ENCODE measurements at regions not wholly inside any gene's neighbourhood (a gene's known extent, or its start where the extent isn't known, plus 50 kb on each side); places are given as distances from the start of the nearest gene placed in this dataset.

DNA sequence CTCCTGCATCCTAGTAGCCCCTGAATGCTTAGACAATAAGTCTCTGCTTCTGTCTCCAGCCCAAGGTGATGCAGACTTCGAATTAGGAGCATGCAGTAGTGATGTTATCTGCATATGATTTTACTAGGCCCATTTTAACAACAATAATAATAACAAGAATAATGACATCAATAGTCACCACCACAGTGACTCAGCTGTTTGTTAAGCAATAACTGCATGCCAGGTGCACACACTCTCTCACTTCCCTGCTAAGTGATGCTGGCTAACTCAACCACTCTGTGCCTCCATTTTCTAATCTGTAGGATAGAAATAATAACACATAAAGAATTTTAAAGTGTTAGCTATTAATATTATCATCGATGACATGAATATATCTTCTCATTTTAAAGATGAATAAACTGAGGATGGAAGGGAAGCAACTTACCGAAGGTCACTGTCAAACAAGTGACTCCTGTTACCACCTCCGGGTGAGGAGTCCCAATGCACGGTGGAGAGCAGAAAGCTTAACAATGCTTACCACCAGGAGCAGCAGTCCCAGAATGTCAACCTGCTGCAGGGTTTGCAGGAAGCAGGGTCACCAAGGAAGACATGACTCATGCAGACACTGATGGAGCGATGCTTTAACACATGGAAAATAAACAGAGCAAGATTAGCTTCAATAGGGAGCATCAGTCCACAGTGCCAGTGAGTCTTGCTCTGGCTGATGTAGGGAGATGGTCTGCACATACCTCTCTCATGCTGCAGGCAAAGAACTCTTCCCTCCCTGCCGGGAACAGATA, 290.2 kb downstream of the SPATA17 start:
- peak; percentile 31 for DNase-seq (ENCODE audit: low read depth)
- TF ChIP-seq, protein P1, sequence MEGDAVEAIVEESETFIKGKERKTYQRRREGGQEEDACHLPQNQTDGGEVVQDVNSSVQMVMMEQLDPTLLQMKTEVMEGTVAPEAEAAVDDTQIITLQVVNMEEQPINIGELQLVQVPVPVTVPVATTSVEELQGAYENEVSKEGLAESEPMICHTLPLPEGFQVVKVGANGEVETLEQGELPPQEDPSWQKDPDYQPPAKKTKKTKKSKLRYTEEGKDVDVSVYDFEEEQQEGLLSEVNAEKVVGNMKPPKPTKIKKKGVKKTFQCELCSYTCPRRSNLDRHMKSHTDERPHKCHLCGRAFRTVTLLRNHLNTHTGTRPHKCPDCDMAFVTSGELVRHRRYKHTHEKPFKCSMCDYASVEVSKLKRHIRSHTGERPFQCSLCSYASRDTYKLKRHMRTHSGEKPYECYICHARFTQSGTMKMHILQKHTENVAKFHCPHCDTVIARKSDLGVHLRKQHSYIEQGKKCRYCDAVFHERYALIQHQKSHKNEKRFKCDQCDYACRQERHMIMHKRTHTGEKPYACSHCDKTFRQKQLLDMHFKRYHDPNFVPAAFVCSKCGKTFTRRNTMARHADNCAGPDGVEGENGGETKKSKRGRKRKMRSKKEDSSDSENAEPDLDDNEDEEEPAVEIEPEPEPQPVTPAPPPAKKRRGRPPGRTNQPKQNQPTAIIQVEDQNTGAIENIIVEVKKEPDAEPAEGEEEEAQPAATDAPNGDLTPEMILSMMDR (IDR thresholded peaks at IDR 0.05; ENCODE audit: insufficient read depth, low read depth, low read length, missing control alignments), result no peak
- no peak overlapping the region for H3K4me3 ChIP-seq (ENCODE audit: low read length)

DNA sequence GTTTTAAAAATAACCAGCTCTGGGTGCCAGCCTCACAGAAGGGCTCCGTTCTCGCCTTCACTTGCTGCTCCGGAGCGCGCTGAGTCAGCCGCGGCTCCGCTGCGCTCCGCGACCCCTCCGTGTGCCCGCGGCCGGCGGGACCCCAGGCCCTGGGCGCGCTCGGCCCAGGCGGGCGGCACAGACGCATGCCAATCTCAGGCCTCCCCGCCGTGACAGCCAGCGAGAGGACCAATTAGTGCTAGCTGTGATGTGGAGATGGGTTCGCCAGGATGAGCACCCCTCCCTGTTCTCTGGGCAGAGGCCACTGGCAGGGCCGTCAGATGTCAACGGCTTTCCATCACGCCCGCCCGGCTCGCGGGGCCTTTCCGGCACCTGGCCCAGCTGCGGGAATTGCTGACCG, 293.8 kb downstream of the SPATA17 start:
- no peak for DNase-seq (ENCODE audit: low read depth)
- no peak overlapping the region for H3K4me3 ChIP-seq (ENCODE audit: low read length)
- TF ChIP-seq, protein P1 (IDR thresholded peaks at IDR 0.05; ENCODE audit: insufficient read depth, low read depth, low read length, missing control alignments), result no peak

DNA sequence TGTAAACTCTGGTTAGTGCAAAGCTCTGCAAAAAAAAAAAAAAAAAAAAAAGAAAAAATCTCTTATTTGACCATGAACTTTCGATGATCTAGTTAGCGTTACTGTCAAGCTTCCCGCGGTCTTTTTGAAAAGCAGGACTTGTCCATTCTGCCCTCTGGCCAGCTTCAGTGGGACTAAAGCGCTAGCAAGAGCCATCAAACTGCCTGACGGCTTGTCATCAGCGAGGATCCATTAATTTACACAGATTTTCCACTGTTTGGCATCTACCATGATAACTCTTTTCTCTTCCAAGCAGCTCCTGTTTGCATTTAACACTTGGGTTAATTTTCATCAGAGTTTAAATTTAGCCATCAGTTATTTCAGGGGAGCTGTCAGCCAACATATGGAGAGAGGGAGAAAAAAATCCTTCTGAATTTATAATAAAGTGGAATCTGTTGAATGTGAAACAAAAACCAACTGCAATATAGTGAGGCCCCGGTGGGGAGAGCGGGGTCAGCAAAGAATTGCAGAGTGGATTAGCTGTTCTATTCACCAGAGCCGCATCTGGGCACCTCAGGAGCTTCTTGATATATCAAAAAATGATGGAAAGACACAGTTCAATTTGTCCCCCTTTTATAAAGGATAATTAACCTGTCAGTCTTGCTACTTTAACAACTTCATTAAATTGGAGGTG, 298.2 kb downstream of the SPATA17 start:
- H3K4me3 ChIP-seq (ENCODE audit: low read length), result no peak overlapping the region
- TF ChIP-seq, protein P1 (IDR thresholded peaks at IDR 0.05; ENCODE audit: insufficient read depth, low read depth, low read length, missing control alignments), result no peak
- no peak for DNase-seq (ENCODE audit: low read depth)

DNA sequence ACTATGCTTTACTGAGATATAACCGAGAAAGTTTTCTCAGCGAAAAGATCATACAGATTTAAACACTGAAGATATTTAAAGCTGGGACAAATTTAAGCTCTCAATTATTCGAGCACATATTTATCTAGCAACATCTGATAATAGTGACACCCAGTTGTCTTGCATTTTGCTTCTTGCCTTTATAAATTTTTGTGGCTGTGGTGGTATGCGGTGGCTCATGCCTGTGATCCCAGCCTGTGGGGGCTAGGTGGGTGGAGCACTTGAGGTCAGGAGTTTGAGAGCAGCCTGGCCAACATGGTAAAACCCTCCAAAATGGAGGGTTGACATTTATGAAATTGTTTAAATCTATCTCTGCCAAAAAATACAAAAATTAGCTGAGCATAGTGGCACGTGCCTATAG, 312.2 kb downstream of the SPATA17 start:
- DNase-seq (ENCODE audit: low read depth), result no peak
- TF ChIP-seq, protein P1 (IDR thresholded peaks at IDR 0.05; ENCODE audit: insufficient read depth, low read depth, low read length, missing control alignments), result no peak
- no peak overlapping the region for H3K4me3 ChIP-seq (ENCODE audit: low read length)

DNA sequence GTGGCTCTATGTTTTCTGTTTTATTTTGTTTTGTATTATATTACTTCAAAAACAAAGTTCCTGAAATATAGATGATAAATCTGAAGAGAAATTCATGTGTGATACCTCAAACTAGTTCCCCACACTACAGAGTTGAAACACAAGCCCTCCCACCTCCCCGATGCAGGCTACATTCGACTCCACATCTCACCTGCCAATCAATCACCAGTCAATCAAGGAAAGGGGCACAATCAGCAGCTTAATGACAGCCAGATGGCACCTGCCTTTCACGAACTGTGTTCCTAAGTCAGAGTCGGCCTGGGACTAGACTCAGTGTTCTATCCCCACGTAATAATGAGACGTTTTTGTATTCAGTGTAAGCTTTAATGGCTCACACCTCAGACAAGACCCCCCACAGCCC, 313.4 kb downstream of the SPATA17 start:
- no peak overlapping the region for H3K4me3 ChIP-seq (ENCODE audit: low read length)
- TF ChIP-seq, protein P1 (IDR thresholded peaks at IDR 0.05; ENCODE audit: insufficient read depth, low read depth, low read length, missing control alignments), result no peak
- DNase-seq (ENCODE audit: low read depth), result no peak

DNA sequence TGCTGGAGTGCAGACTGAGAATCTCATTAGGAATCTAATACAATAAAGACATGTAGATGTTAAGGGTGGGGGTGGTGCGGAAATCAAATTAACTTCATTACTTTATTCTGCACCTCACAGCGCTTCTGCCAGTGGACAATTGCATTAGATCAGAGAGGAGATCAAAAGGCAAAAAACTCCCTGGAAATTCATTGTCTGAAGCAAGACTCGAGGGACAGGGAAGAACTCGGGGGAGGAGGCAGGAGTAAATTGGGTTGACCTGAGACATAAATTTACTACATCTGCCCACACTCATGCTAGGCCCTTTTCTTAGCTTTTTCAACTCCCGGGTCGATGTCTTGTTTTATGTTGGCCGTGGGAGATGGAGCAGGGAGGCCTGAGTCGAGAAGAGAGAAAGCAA, 315.4 kb downstream of the SPATA17 start:
- H3K4me3 ChIP-seq (ENCODE audit: low read length), result no peak overlapping the region
- TF ChIP-seq, protein P1 (IDR thresholded peaks at IDR 0.05; ENCODE audit: insufficient read depth, low read depth, low read length, missing control alignments), result no peak
- DNase-seq (ENCODE audit: low read depth), result no peak
